WTC11 (cell line): ENCODE measurements at regions not wholly inside any gene's neighbourhood (a gene's known extent, or its start where the extent isn't known, plus 50 kb on each side); places are given as distances from the start of the nearest gene placed in this dataset.

ENCODE experiments used
- ATAC-seq: fragments of 200-7000 bp; cut with Tn5 transposase; 2 replicates; pipeline ENCODE4 v1.10.0; 2021; ENCODE audit warnings: mild to moderate bottlenecking, moderate library complexity
- CTCF ChIA-PET: fragments of 300-600 bp; sonication (Branson Sonifier 250); formaldehyde crosslinking; loops from one replicate; lab custom pipeline; 2021; ENCODE audit warnings: antibody characterized with exemption; lab: Charles Lee
- POLR2A ChIA-PET: fragments of 350-600 bp; sonication (Branson Sonifier 250); formaldehyde crosslinking; loops from one replicate; lab custom pipeline; 2021; ENCODE audit warnings: antibody characterized with exemption; lab: Charles Lee
- DNase-seq: peaks from one replicate; pipeline ENCODE4 v3.0.0; 2021; ENCODE audit warnings: low spot score
- H3K27ac Mint-ChIP-seq: 2 replicates; pipeline ENCODE4 v1.8.0; 2021; ENCODE audit warnings: mixed read lengths
- H3K27me3 Mint-ChIP-seq: 2 replicates; pipeline ENCODE4 v1.8.0; 2021; ENCODE audit warnings: low read depth, mild to moderate bottlenecking, moderate library complexity, mixed read lengths
- H3K36me3 Mint-ChIP-seq: 2 replicates; pipeline ENCODE4 v1.8.0; 2021; ENCODE audit warnings: mixed read lengths
- H3K4me1 Mint-ChIP-seq: 2 replicates; pipeline ENCODE4 v1.8.0; 2022; ENCODE audit warnings: mixed read lengths
- H3K4me3 Mint-ChIP-seq: 2 replicates; pipeline ENCODE4 v1.8.0; 2021; ENCODE audit warnings: mild to moderate bottlenecking, moderate library complexity, mixed read lengths
- H3K9me3 Mint-ChIP-seq: 2 replicates; pipeline ENCODE4 v1.8.0; 2021; ENCODE audit warnings: mixed read lengths
- ARID4B ChIP-seq: sonication (generic); formaldehyde crosslinking; IDR thresholded peaks from 2 replicates; pipeline ENCODE4 v1.8.0; 2023; ENCODE audit warnings: missing genetic modification reagents, mild to moderate bottlenecking, borderline replicate concordance
- CDX4 ChIP-seq: fragments of 250-450 bp; sonication (Bioruptor Pico); IDR thresholded peaks from 2 replicates; pipeline ENCODE4 v1.9.0; 2021; ENCODE audit warnings: moderate library complexity, mild to moderate bottlenecking, inconsistent platforms, borderline replicate concordance
- CREB1 ChIP-seq: sonication (generic); formaldehyde crosslinking; IDR thresholded peaks from 2 replicates; pipeline ENCODE4 v1.8.0; 2023; ENCODE audit warnings: mild to moderate bottlenecking, missing genetic modification reagents
- E2F5 ChIP-seq: sonication (generic); formaldehyde crosslinking; IDR thresholded peaks from 2 replicates; pipeline ENCODE4 v1.8.1; 2022; ENCODE audit warnings: mild to moderate bottlenecking, moderate library complexity, missing genetic modification reagents
- ELF4 ChIP-seq: sonication (generic); formaldehyde crosslinking; IDR thresholded peaks from 2 replicates; pipeline ENCODE4 v1.8.1; 2022; ENCODE audit warnings: low read depth, mild to moderate bottlenecking, moderate library complexity, missing genetic modification reagents
- FOXK1 ChIP-seq: sonication (generic); formaldehyde crosslinking; IDR thresholded peaks from 2 replicates; pipeline ENCODE4 v1.8.0; 2022; ENCODE audit warnings: mild to moderate bottlenecking, moderate library complexity, missing genetic modification reagents
- FOXP1 ChIP-seq: sonication (generic); formaldehyde crosslinking; IDR thresholded peaks from 2 replicates; pipeline ENCODE4 v1.8.0; 2022; ENCODE audit warnings: missing genetic modification reagents, mild to moderate bottlenecking, moderate library complexity, borderline replicate concordance
- IRF1 ChIP-seq: sonication (generic); formaldehyde crosslinking; IDR thresholded peaks from 2 replicates; pipeline ENCODE4 v1.8.0; 2023; ENCODE audit warnings: missing genetic modification reagents
- JAZF1 ChIP-seq: fragments of 250-450 bp; sonication (Bioruptor Pico); IDR thresholded peaks from 2 replicates; pipeline ENCODE4 v1.9.0; 2021; ENCODE audit warnings: moderate library complexity, mild to moderate bottlenecking, inconsistent platforms
- NR1H2 ChIP-seq: sonication (generic); formaldehyde crosslinking; IDR thresholded peaks from 2 replicates; pipeline ENCODE4 v1.9.0; 2021; ENCODE audit warnings: mild to moderate bottlenecking, moderate library complexity, missing genetic modification reagents
- NR2C2 ChIP-seq: sonication (generic); formaldehyde crosslinking; IDR thresholded peaks from 2 replicates; pipeline ENCODE4 v1.8.0; 2022; ENCODE audit warnings: mild to moderate bottlenecking, missing genetic modification reagents
- SOX15 ChIP-seq: fragments of 250-450 bp; sonication (Bioruptor Pico); IDR thresholded peaks from 2 replicates; pipeline ENCODE4 v1.9.0; 2021; ENCODE audit warnings: mild to moderate bottlenecking
- SP1 ChIP-seq: sonication (generic); formaldehyde crosslinking; conservative IDR thresholded peaks from 2 replicates; pipeline ENCODE4 v1.8.1; 2022; ENCODE audit warnings: missing genetic modification reagents
- TEAD1 ChIP-seq: sonication (generic); formaldehyde crosslinking; IDR thresholded peaks from 2 replicates; pipeline ENCODE4 v1.8.0; 2022; ENCODE audit warnings: mild to moderate bottlenecking, missing genetic modification reagents
- USF2 ChIP-seq: sonication (generic); formaldehyde crosslinking; IDR thresholded peaks from 2 replicates; pipeline ENCODE4 v1.8.1; 2023; ENCODE audit warnings: mild to moderate bottlenecking, missing genetic modification reagents, moderate library complexity
- ZNF121 ChIP-seq: sonication (generic); formaldehyde crosslinking; IDR thresholded peaks from 2 replicates; pipeline ENCODE4 v1.8.0; 2023; ENCODE audit warnings: missing genetic modification reagents
- ZNF317 ChIP-seq: sonication (generic); formaldehyde crosslinking; IDR thresholded peaks from 2 replicates; pipeline ENCODE4 v1.8.1; 2023; ENCODE audit warnings: low read depth, mild to moderate bottlenecking, moderate library complexity, missing genetic modification reagents, borderline replicate concordance
- ZNF425 ChIP-seq: fragments of 250-450 bp; sonication (Bioruptor Pico); conservative IDR thresholded peaks from 2 replicates; pipeline ENCODE4 v1.9.0; 2021; ENCODE audit warnings: mild to moderate bottlenecking
- ZNF532 ChIP-seq: fragments of 250-450 bp; sonication (Bioruptor Pico); IDR thresholded peaks from 2 replicates; pipeline ENCODE4 v1.9.0; 2021; ENCODE audit warnings: mild to moderate bottlenecking, borderline replicate concordance

GRCh38 chr7:26083113-26083512 lies 68.9 kb upstream of the NFE2L3 start:
- H3K27ac Mint-ChIP-seq = no peak overlapping the region
- no peak overlapping the region for H3K4me3 Mint-ChIP-seq
- DNase-seq (no peak), ATAC-seq (no peak)
- H3K27me3 Mint-ChIP-seq = no peaks in the 10 kb centered on the region; the same call in 1 of the 2 replicates
- H3K36me3 Mint-ChIP-seq = no peaks in the 10 kb centered on the region
- POLR2A ChIA-PET = interaction anchor here (1.0 kb wide), 1 partner anchor 106 kb away, joined by 3 read pairs; no protein-coding TSS in a partner anchor
- CTCF ChIA-PET = interaction anchor here (0.9 to 5.4 kb wide), 5 partner anchors 7 to 286 kb away, joined by 3 to 52 read pairs (median 4); no protein-coding TSS in a partner anchor
- H3K9me3 Mint-ChIP-seq = no peaks in the 10 kb centered on the region
- peaks cover 42% of the 10 kb centered on the region for H3K4me1 Mint-ChIP-seq
- TF ChIP-seq IRF1 (CRISPR knock-in tag) (no peak), TEAD1 (CRISPR knock-in tag) (no peak), NR2C2 (CRISPR knock-in tag) (no peak), NR1H2 (CRISPR knock-in tag) (no peak), SOX15 (CRISPR knock-in tag) (no peak), ARID4B (CRISPR knock-in tag) (no peak), SP1 (CRISPR knock-in tag) (no peak), ELF4 (CRISPR knock-in tag) (no peak), ZNF317 (no peak), FOXP1 (CRISPR knock-in tag) (no peak), ZNF425 (no peak), ZNF121 (CRISPR knock-in tag) (no peak), JAZF1 (CRISPR knock-in tag) (no peak)

GRCh38 chr7:26084418-26084817 lies 67.6 kb upstream of the NFE2L3 start:
- H3K4me3 Mint-ChIP-seq = no peak overlapping the region
- no peak overlapping the region for H3K27ac Mint-ChIP-seq
- no peak for DNase-seq
- TF ChIP-seq USF2 (CRISPR knock-in tag) = no peak
- no peak for TF ChIP-seq FOXK1
- no peak for TF ChIP-seq ZNF532 (CRISPR knock-in tag)
- TF ChIP-seq CDX4 = no peak
- no peak for TF ChIP-seq CREB1 (CRISPR knock-in tag)
- no peak for TF ChIP-seq ELF4 (CRISPR knock-in tag)
- TF ChIP-seq E2F5 (CRISPR knock-in tag) = no peak
- ChIA-PET CTCF (no interaction called here), POLR2A (no interaction called here)
- no peaks in the 10 kb centered on the region for H3K36me3 Mint-ChIP-seq
- no peaks in the 10 kb centered on the region for H3K9me3 Mint-ChIP-seq
- no peak for ATAC-seq
- peaks cover 35% of the 10 kb centered on the region for H3K4me1 Mint-ChIP-seq
- no peaks in the 10 kb centered on the region for H3K27me3 Mint-ChIP-seq
